ENCODE measurements at regions not wholly inside any gene's neighbourhood (a gene's known extent, or its start where the extent isn't known, plus 50 kb on each side); places are given as distances from the start of the nearest gene placed in this dataset.

- DNase-seq: no peak
These were observed 129.0 kb downstream of the SYF2 start for GRCh38 chr1:25103164-25103795.

- no peak for DNase-seq
These were observed 132.0 kb downstream of the SYF2 start for GRCh38 chr1:25100151-25100833.

DNA sequence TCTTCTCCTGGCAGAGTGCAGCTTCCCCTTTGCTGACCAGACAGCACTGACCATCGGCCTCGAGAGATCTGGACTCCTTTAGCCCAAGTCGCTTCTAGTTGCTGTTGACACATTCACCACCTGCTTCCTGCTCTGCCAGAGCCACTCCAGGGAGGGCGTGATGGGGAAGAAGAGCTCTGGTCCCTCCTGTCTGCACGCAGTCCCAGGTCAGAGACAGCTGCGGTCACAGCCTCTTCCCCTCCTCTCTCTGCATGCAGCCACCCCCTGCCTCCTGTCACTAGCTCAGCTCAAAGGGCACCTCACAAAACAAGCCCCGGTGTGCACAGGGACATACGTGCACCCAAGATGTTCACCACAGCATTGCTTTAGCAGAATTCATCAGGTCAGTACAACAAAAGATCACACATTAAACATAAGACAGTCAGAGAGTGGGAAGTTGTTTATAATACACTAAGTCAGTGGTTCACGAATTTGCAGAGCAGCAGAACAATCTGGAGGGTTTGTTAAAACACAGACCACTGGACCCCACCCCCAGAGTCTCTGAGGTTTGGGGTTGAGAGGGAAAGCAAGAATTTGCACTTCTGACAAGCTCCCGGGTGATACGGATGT lies 132.9 kb downstream of the SYF2 start:
- peak; percentile 29 for DNase-seq

- DNase-seq: no peak
These were observed 133.6 kb downstream of the SYF2 start for GRCh38 chr1:25098717-25099116.

DNA sequence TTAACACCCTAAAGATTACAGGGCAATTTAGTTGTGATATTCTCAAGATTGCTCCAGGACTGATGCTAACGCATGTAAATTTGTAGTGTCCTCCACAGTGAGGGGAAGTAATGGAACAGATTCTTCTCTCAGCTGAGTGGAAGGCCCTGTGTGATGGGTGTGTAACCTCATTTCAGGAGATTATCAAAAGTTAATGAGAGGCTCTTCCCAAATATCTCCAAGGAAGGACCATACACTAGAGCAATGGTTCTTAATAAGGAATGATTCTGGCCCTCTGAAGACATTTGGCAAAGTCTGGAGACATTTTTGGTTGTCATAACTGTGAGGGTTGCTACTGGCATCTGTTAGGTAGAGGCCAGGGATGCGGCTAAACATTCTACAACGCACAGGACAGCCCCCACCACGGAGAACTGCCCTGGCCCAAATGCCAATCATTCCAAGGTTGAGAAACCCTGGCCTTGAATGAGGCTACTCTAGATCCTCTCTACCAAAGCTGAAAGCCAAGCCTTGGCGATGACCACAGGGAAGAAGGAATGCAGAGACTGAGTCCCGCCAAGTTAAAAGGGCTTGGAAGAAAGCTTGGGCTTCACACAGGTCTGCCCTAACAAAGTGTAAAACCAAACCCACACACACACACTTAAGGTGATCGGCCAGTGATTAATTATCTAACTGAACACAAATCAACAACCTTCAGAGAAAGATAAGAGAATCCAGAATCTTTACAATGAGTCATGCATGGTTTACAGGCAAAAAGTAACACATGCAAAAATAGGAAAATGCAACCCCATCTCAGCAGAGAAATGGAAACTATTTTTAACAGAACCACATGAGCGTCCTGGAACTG lies 135.8 kb downstream of the SYF2 start:
- no peak for DNase-seq

DNA sequence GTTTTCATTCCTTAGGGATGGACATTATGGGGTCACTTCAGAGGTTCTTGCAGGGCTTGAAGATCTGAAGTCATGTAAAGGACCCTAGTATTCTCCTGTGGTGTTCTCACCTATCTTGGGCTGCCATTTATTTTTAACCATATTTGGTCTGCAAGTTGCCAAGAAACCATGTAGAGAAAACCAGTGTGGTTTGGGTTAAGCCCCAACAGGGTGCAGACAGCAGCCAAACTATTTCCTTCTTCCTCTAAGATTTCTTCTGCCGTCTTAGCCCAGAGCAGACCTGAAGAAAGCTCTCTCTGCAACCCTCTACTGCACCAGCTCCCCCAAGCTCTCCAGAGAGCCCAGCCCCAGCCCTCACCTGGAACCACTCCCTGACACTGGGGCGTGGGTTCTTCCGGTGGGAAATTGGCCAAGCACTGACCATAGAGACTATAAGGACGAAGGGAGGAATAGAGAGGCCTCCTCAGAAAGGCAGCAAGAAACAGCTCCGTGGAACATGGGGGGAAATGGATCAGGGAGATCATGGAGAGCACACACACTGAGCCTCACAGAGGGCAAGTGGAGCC lies 136.6 kb downstream of the SYF2 start:
- peak; percentile 20 for DNase-seq

DNA sequence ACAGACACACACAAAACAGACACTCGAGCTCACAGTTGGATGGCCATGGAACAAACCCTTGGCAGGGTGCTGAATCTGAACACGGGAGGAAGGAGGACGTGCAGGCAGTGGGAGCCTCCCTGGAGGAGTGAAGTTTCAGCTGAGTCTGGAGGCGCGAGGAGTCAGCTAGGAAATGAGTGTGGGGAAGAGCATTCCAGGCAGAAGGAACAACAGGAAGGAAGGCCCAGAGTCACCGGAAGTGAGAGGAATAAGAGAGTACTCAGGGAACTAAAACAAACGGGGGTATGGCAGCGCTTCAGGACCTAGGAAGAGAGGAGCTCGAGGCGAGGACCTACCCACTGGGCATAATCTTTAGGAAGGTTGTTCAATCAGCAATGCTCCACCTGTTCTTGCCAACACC lies 137.3 kb downstream of the SYF2 start:
- no peak for DNase-seq

GRCh38 chr1:25094229-25094628 lies 138.1 kb downstream of the SYF2 start:
- no peak for DNase-seq

DNA sequence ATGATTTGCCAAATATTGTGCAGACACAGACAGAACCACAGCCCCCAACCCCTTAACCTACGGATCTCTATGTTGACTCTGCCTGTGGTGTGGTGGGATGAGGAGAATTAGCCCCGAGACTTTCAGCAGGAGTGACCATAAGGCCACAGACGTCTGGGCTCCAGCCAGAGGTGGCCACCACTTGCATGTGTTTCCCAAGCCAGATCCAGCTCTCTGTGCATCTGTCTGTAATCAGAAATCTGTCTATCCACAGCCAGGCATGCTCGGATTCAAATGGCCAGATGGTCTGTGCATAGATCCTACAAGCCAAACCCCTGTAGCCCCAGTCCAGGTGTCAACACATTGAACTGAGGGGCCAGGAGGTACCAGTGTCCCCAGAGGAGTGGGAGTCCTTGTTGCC lies 140.6 kb downstream of the SYF2 start:
- DNase-seq: no peak

DNA sequence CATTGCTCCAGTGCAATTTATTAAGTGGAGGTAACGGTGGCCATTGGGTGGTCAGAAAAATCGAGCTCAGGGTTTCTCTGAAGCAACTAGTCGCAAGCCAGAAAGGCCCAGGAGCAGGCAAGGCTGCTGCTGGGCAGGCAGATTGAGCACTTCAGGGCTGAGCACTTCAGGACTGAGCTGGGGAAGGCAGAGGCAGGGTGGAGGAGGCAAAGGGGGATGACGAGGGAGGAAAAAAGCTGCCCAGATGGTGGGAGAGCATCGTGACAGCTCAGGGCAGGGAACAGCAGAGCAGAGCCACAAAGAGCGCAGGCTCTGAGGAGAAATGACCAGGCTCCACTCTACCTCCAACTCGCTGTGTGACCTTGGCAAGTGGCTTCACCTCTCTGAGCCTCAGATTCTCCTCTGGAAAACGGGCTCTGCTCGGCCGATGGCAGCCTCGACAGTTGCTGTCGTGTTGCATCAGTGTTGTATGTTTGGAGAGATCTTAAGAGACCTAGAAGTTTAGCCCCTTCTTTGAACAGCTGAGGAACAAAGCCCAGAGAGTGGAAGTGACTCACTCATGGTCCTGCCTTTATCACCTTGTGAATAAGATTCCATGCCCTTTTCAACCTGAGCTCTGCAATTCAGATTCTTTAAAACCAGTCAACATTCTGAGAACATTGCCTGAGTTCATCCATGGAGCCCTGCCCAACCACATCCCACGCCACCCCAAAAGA lies 141.4 kb downstream of the SYF2 start:
- DNase-seq: no peak

DNA sequence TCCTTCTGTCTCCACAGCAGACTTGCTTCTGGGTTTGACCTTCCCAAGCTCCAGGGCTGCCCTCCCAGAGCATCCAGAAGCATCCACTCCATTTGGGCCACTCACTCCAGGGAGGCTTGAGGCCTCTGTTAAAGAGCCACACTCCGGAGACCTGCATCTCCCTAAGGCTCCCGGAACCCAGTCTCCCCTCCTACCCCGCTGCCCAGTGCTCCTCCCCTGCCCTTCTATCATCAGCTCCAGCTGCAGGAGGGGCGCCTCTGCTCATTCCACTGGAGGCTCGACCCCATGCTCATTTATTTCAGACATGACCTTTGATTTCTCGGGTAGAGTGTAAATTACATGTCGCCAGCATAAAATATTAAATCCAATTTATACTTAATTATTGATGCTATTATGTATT lies 142.5 kb downstream of the SYF2 start:
- no peak for DNase-seq

DNA sequence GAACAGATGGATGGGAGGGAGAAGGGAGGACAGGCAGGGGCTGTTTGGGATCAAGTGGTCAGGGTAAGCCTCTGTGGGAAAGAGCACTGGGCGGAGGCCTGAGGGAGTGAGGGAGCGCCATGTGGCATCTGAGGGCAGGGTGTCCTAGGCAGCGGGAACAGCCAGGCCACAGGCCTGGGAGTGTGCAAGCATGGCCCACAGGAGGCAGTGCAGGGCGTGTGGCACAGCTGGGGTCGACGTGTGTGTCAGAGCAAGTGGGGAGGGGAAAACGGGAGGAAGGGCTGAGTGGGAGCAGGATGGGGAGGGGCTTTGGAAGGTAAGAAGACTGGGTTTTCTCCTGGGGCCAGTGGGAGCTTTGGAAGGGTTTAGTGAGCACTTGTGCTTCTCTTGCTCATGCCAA lies 143.4 kb downstream of the SYF2 start:
- no peak for DNase-seq

DNA sequence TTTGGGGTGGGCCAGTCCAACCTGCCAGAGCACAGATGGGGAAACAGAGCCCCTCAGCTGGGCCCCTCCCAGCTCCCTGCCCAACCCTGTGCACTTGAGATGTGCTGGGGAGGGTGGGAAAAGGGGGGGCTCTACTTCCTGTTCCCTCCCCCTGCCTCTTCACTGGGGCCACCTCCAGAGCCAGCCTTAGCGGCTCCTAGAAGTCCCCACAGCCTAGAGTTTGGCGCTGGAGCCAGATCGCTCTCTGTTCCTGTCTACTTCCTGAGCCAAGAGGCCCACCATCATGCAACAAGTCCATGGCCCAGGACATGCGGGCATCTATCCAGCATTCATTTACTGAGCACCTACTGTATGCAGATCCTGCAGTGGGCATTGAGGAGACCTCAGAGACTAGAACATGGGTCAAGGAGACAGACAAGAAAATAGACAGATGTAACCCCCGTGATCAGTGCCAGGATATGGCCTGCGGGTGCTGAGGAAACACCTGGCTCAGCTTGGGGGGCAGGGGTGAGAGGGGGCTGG lies 144.1 kb downstream of the SYF2 start:
- no peak for DNase-seq

DNA sequence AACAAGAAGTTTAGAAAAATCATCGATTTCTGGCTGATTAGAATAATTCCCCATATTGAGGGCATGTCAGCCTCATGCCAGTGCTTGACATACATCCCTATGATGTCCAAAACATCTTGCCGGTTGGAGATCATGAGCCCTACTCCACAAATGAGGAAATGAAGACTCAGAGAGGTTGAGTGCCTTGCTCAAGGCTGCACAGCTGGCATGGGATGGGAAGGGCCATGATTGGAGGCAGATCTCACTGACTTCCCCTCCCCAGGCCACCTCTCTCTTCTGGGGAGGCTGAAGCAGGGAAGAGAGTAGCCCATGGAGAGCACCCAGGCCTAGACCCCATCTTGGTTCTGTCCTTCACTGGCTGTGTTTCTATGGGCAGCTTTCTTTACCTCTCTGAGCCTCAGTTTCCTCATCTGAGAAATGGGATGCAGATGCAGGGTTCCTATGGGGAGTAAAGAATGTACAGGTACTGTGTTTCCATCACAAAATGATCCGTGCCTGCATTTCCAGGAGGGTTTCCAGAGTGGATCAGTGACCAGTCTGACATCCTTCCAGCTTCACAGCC lies 145.7 kb downstream of the SYF2 start:
- no peak for DNase-seq

DNA sequence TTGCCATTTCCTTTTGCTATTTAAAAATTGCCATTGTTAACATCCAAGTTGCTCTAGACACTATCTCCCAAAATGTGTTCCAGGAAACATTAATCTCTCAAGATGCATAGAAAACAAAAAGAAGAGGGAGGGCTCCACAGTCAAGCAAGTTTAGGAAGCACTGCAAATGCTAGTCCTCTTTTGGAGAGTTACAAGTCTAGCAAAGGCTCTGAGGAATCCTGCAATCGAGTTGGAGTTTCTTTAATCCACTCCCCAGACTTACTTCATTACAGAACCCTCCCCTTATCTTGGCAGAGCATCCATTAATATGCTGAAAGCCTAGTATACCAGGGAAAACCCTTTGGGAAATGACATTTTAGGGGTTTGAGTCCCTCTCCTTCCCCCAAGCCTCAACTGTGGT lies 147.9 kb downstream of the SYF2 start:
- no peak for DNase-seq

DNA sequence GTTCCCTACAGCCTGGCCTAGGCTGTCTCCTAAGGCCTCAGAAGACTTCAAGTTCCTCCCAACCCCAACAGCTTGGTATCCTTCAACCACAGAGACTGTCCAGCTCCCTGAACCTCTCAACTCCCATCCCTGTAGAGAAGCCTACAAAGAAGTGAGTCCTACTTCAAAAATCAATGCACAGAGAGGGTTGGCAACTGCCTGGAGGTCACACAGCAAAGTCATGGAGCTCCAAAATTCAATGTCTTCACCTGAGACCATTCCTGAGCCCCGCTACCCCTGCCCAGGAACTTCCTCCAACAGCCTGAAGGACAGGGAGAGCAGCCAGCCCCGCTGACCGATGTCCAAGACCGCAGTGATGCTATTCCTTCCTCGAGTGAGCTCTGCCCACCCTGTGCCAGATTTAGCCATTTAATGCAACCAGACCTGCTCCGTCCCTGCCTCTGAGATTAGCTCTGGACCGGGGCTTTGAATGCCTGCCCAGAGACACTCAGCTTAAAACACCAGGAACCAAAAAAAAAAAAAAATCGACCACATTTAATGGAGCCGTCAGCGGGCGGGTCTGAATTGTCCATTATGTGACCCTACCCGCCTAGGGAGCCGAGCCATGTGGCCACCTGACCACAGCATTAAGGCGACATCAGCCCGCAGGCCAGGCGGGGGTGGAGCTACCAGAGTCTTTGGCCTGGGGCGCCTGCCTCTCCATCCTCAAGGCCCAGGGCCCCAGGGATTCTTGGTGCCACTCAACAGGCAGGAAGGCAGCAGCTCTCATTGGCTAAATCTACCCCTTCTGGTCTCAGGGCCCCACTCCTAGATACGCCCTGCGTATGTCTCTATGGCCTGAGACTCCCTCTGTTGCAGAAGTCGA lies 148.6 kb downstream of the SYF2 start:
- no peak for DNase-seq

GRCh38 chr1:25082995-25083394 lies 149.3 kb downstream of the SYF2 start:
- DNase-seq: no peak

- DNase-seq: no peak
These were observed 149.9 kb downstream of the SYF2 start for GRCh38 chr1:25082216-25082899.

DNA sequence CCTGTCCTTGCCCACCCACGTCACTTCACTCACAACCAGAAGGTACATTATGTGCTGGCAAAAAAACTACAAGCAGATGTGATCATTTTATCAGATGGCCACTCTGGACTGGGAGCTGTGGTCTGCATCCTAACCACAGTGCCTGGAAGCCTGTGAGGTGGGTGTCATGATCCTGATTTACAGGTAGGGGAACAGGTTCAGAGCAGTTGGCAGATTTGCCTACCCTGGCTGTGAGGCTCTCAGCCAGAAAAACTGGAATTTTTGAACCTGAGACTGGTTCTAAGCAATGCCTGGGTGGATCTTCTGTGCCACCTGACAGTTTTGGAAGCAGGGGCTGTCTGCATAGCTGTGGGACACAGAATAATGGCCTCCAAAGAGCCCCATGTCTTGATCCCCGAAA lies 150.8 kb downstream of the SYF2 start:
- DNase-seq: no peak

All from activated CD4-positive, alpha-beta T cell treated with anti-CD3 and anti-CD28 coated beads, Interleukin-2, amount 50 U/mL, for 16 hours (primary cell).